ENCODE measurements at regions not wholly inside any gene's neighbourhood (a gene's known extent, or its start where the extent isn't known, plus 50 kb on each side); places are given as distances from the start of the nearest gene placed in this dataset.

GRCh38 chr14:84181072-84181471, 1348.9 kb upstream of the FLRT2 start:
- FAIRE-seq (no peak), DNase-seq (ENCODE audit: insufficient read length, low spot score) (no peak)
- no peak for TF ChIP-seq CTCF (IDR thresholded peaks at IDR 0.05; ENCODE audit: insufficient read depth, missing control alignments)

GRCh38 chr14:84195514-84195913, 1334.4 kb upstream of the FLRT2 start:
- no peak for TF ChIP-seq CTCF (IDR thresholded peaks at IDR 0.05; ENCODE audit: insufficient read depth, missing control alignments)
- DNase-seq (ENCODE audit: insufficient read length, low spot score) = no peak
- no peak for FAIRE-seq

DNA sequence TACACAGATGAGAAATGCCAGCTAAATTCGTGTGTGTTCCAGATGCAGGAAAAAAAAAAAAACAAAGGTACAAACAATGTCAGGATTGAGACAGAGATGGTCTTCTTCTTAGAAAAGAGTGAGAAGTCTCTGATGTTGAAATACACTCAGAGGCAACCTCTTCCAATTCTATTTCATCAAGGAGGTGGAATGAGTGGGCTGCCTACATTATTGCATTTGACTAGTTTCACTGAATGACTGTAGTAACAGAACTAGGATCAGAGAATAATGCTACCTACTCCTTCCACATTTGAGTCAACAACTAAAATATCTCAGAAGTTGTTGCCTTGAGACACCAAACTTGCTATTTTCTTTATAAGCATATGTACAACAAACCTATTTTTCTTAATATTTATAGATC, 1332.2 kb upstream of the FLRT2 start:
- DNase-seq (ENCODE audit: insufficient read length, low spot score) = no peak
- no peak for FAIRE-seq
- no peak for TF ChIP-seq CTCF (IDR thresholded peaks at IDR 0.05; ENCODE audit: insufficient read depth, missing control alignments)

DNA sequence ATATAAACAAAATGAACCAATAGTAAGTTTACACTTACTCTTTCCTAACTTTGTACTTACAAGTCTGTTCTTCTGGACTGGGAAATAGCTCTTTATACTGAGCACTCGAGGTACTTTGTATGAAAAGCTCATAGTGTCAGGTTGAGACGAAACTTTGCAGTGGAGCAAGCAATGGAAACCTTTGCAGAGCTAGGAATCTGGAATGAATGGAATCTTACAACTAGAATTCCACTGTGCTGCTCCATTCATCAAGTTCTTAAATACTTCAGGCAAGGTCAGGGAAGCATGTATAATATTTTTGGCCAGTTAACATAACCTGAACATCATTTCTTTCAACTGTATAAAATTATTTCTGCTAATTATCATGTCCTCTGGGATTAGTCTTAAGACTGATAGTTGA, 1327.5 kb upstream of the FLRT2 start:
- FAIRE-seq = no peak
- no peak for DNase-seq (ENCODE audit: insufficient read length, low spot score)

GRCh38 chr14:84203896-84204295, 1326.0 kb upstream of the FLRT2 start:
- FAIRE-seq (no peak), DNase-seq (ENCODE audit: insufficient read length, low spot score) (no peak)
- no peak for TF ChIP-seq CTCF (IDR thresholded peaks at IDR 0.05; ENCODE audit: insufficient read depth, missing control alignments)

More for the DNA sequence above, 1327.5 kb upstream of the FLRT2 start:
- TF ChIP-seq CTCF (IDR thresholded peaks at IDR 0.05; ENCODE audit: insufficient read depth, missing control alignments) = no peak

GRCh38 chr14:84208451-84208850, 1321.5 kb upstream of the FLRT2 start:
- DNase-seq (ENCODE audit: insufficient read length, low spot score) = no peak
- TF ChIP-seq CTCF (IDR thresholded peaks at IDR 0.05; ENCODE audit: insufficient read depth, missing control alignments) = no peak
- no peak for FAIRE-seq

DNA sequence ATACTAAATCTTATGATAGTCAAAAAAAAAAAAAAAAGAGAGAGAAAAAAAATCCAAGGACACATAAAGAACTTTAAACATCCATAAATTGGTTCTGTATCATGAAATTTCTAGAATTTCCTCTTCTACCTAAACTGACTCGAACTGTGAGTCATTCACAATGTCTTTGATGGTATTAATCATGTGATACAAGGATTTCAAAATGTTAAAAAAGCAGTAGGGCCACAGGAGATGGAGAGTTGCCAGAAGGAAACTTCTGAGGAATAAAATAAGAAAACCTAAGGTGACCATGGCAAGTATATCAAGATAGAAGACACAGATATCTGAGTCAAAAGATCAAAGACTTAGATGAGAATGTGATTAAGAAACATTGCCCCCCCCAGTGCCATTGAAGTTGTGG, 1320.9 kb upstream of the FLRT2 start:
- FAIRE-seq = no peak
- TF ChIP-seq CTCF (IDR thresholded peaks at IDR 0.05; ENCODE audit: insufficient read depth, missing control alignments) = no peak
- no peak for DNase-seq (ENCODE audit: insufficient read length, low spot score)
